ENCODE measurements at regions not wholly inside any gene's neighbourhood (a gene's known extent, or its start where the extent isn't known, plus 50 kb on each side); places are given as distances from the start of the nearest gene placed in this dataset.

GRCh38 chr1:47576758-47577115, 138.9 kb downstream of the FOXD2 start:
- Histone ChIP-seq H3K9me3 (ENCODE audit: control insufficient read depth in 1 of 2, low read length in 2 of 2) (no peaks in the 10 kb centered on the region), H3K27ac (ENCODE audit: low read depth, low read length) (no peak overlapping the region), H3K4me3 (ENCODE audit: low read length in 2 of 2) (no peak overlapping the region), H3K36me3 (ENCODE audit: insufficient read depth, low read length) (no peaks in the 10 kb centered on the region), H3K27me3 (ENCODE audit: insufficient read depth, low read length) (peaks cover 7% of the 10 kb centered on the region), H3K4me1 (ENCODE audit: insufficient read depth, low read length) (no peaks in the 10 kb centered on the region)
- Mint-ChIP-seq H3K9me3 (peaks cover 0 to 3% (median 0%) of the 10 kb centered on the region in 8 donors), H3K27ac (no peak overlapping the region), H3K27me3 (peaks cover 16 to 39% of the 10 kb centered on the region in 2 donors), H3K4me1 (no peaks in the 10 kb centered on the region), H3K36me3 (no peaks in the 10 kb centered on the region), H3K4me3 (no peak overlapping the region)
- ChIA-PET POLR2A (ENCODE audit: partially characterized antibody) (no interaction called here), CTCF (ENCODE audit: partially characterized antibody) (no interaction called here)
- no peak for DNase-seq
- intact Hi-C loops (cut with micrococcal nuclease) = no loop called here

GRCh38 chr1:47577303-47578025, 139.6 kb downstream of the FOXD2 start:
- CTCF ChIA-PET (ENCODE audit: partially characterized antibody) = no interaction called here
- POLR2A ChIA-PET (ENCODE audit: partially characterized antibody) = no interaction called here
- intact Hi-C loops (cut with micrococcal nuclease) = no loop called here
- Histone ChIP-seq H3K9me3 (ENCODE audit: control insufficient read depth in 1 of 2, low read length in 2 of 2) (no peaks in the 10 kb centered on the region), H3K27me3 (ENCODE audit: insufficient read depth, low read length) (peaks cover 7% of the 10 kb centered on the region), H3K4me3 (ENCODE audit: low read length in 2 of 2) (no peak overlapping the region), H3K4me1 (ENCODE audit: insufficient read depth, low read length) (no peaks in the 10 kb centered on the region), H3K27ac (ENCODE audit: low read depth, low read length) (no peak overlapping the region), H3K36me3 (ENCODE audit: insufficient read depth, low read length) (no peaks in the 10 kb centered on the region)
- H3K9me3 Mint-ChIP-seq = peaks cover 0 to 3% (median 0%) of the 10 kb centered on the region in 8 donors
- peaks cover 12 to 39% of the 10 kb centered on the region in 2 donors for H3K27me3 Mint-ChIP-seq
- H3K27ac Mint-ChIP-seq = no peak overlapping the region
- no peak overlapping the region for H3K4me3 Mint-ChIP-seq
- no peaks in the 10 kb centered on the region for H3K36me3 Mint-ChIP-seq
- no peak for DNase-seq
- H3K4me1 Mint-ChIP-seq = no peaks in the 10 kb centered on the region

- peaks cover 7% of the 10 kb centered on the region for H3K27me3 ChIP-seq (ENCODE audit: insufficient read depth, low read length)
- no peak for DNase-seq
- Mint-ChIP-seq H3K4me1 (no peaks in the 10 kb centered on the region), H3K4me3 (no peak overlapping the region), H3K9me3 (peaks cover 0 to 3% (median 0%) of the 10 kb centered on the region in 8 donors), H3K27me3 (peaks cover 12 to 39% of the 10 kb centered on the region in 2 donors), H3K27ac (no peak overlapping the region), H3K36me3 (no peaks in the 10 kb centered on the region)
- H3K4me1 ChIP-seq (ENCODE audit: insufficient read depth, low read length) = no peaks in the 10 kb centered on the region
- H3K27ac ChIP-seq (ENCODE audit: low read depth, low read length) = no peak overlapping the region
- H3K4me3 ChIP-seq (ENCODE audit: low read length in 2 of 2) = no peak overlapping the region
- POLR2A ChIA-PET (ENCODE audit: partially characterized antibody) = no interaction called here
- CTCF ChIA-PET (ENCODE audit: partially characterized antibody) = no interaction called here
- intact Hi-C loops (cut with micrococcal nuclease) = no loop called here
- no peaks in the 10 kb centered on the region for H3K9me3 ChIP-seq (ENCODE audit: control insufficient read depth in 1 of 2, low read length in 2 of 2)
- H3K36me3 ChIP-seq (ENCODE audit: insufficient read depth, low read length) = no peaks in the 10 kb centered on the region
These were observed 140.3 kb downstream of the FOXD2 start for GRCh38 chr1:47578026-47578720.

- no peak overlapping the region for H3K27ac Mint-ChIP-seq
These were observed 141.0 kb downstream of the FOXD2 start for GRCh38 chr1:47578721-47579419.

GRCh38 chr1:47579809-47580208, 142.0 kb downstream of the FOXD2 start:
- POLR2A ChIA-PET (ENCODE audit: partially characterized antibody) = no interaction called here
- H3K4me1 ChIP-seq (ENCODE audit: insufficient read depth, low read length) = no peaks in the 10 kb centered on the region
- H3K27me3 ChIP-seq (ENCODE audit: insufficient read depth, low read length) = peaks cover 7% of the 10 kb centered on the region
- Mint-ChIP-seq H3K36me3 (no peaks in the 10 kb centered on the region), H3K4me1 (no peaks in the 10 kb centered on the region), H3K27me3 (peaks cover 13 to 32% of the 10 kb centered on the region in 2 donors), H3K4me3 (no peak overlapping the region), H3K27ac (no peak overlapping the region), H3K9me3 (peaks cover 0 to 3% (median 0%) of the 10 kb centered on the region in 8 donors)
- CTCF ChIA-PET (ENCODE audit: partially characterized antibody) = no interaction called here
- intact Hi-C loops (cut with micrococcal nuclease) = no loop called here
- DNase-seq = no peak
- H3K36me3 ChIP-seq (ENCODE audit: insufficient read depth, low read length) = no peaks in the 10 kb centered on the region
- H3K9me3 ChIP-seq (ENCODE audit: control insufficient read depth in 1 of 2, low read length in 2 of 2) = no peaks in the 10 kb centered on the region
- H3K4me3 ChIP-seq (ENCODE audit: low read length in 2 of 2) = no peak overlapping the region
- no peak overlapping the region for H3K27ac ChIP-seq (ENCODE audit: low read depth, low read length)

More at GRCh38 chr1:47578721-47579419, 141.0 kb downstream of the FOXD2 start:
- Mint-ChIP-seq H3K4me1 (no peaks in the 10 kb centered on the region), H3K27me3 (peaks cover 11 to 35% of the 10 kb centered on the region in 2 donors), H3K36me3 (no peaks in the 10 kb centered on the region), H3K9me3 (peaks cover 0 to 3% (median 0%) of the 10 kb centered on the region in 8 donors), H3K4me3 (no peak overlapping the region)
- Histone ChIP-seq H3K36me3 (ENCODE audit: insufficient read depth, low read length) (no peaks in the 10 kb centered on the region), H3K9me3 (ENCODE audit: control insufficient read depth in 1 of 2, low read length in 2 of 2) (no peaks in the 10 kb centered on the region), H3K27me3 (ENCODE audit: insufficient read depth, low read length) (peaks cover 7% of the 10 kb centered on the region), H3K4me1 (ENCODE audit: insufficient read depth, low read length) (no peaks in the 10 kb centered on the region), H3K4me3 (ENCODE audit: low read length in 2 of 2) (no peak overlapping the region), H3K27ac (ENCODE audit: low read depth, low read length) (no peak overlapping the region)
- DNase-seq = no peak
- intact Hi-C loops (cut with micrococcal nuclease) = no loop called here
- ChIA-PET POLR2A (ENCODE audit: partially characterized antibody) (no interaction called here), CTCF (ENCODE audit: partially characterized antibody) (no interaction called here)

GRCh38 chr1:47580451-47580995, 142.7 kb downstream of the FOXD2 start:
- H3K27ac Mint-ChIP-seq = no peak overlapping the region
- CTCF ChIA-PET (ENCODE audit: partially characterized antibody) = no interaction called here
- intact Hi-C loops (cut with micrococcal nuclease) = no loop called here
- POLR2A ChIA-PET (ENCODE audit: partially characterized antibody) = no interaction called here
- H3K27me3 Mint-ChIP-seq = peaks cover 13 to 34% of the 10 kb centered on the region in 2 donors
- peaks cover 7% of the 10 kb centered on the region for H3K27me3 ChIP-seq (ENCODE audit: insufficient read depth, low read length)
- H3K9me3 Mint-ChIP-seq = peaks cover 0 to under 1% (median 0%) of the 10 kb centered on the region in 8 donors
- no peak overlapping the region for H3K27ac ChIP-seq (ENCODE audit: low read depth, low read length)
- no peaks in the 10 kb centered on the region for H3K4me1 Mint-ChIP-seq
- H3K4me3 ChIP-seq (ENCODE audit: low read length in 2 of 2) = no peak overlapping the region
- H3K9me3 ChIP-seq (ENCODE audit: control insufficient read depth in 1 of 2, low read length in 2 of 2) = no peaks in the 10 kb centered on the region
- no peaks in the 10 kb centered on the region for H3K36me3 ChIP-seq (ENCODE audit: insufficient read depth, low read length)
- H3K4me1 ChIP-seq (ENCODE audit: insufficient read depth, low read length) = no peaks in the 10 kb centered on the region
- no peak overlapping the region for H3K4me3 Mint-ChIP-seq
- no peaks in the 10 kb centered on the region for H3K36me3 Mint-ChIP-seq
- no peak for DNase-seq

GRCh38 chr1:47582891-47583608, 145.2 kb downstream of the FOXD2 start:
- Mint-ChIP-seq H3K9me3 (no peaks in the 10 kb centered on the region), H3K4me1 (no peaks in the 10 kb centered on the region), H3K27ac (no peak overlapping the region), H3K36me3 (no peaks in the 10 kb centered on the region), H3K27me3 (peaks cover 16 to 33% of the 10 kb centered on the region in 2 donors), H3K4me3 (no peak overlapping the region)
- no peaks in the 10 kb centered on the region for H3K36me3 ChIP-seq (ENCODE audit: insufficient read depth, low read length)
- H3K9me3 ChIP-seq (ENCODE audit: control insufficient read depth in 1 of 2, low read length in 2 of 2) = no peaks in the 10 kb centered on the region
- H3K27ac ChIP-seq (ENCODE audit: low read depth, low read length) = no peak overlapping the region
- intact Hi-C loops (cut with micrococcal nuclease) = no loop called here
- no peaks in the 10 kb centered on the region for H3K4me1 ChIP-seq (ENCODE audit: insufficient read depth, low read length)
- no peak overlapping the region for H3K4me3 ChIP-seq (ENCODE audit: low read length in 2 of 2)
- no peaks in the 10 kb centered on the region for H3K27me3 ChIP-seq (ENCODE audit: insufficient read depth, low read length)
- ChIA-PET CTCF (ENCODE audit: partially characterized antibody) (no interaction called here), POLR2A (ENCODE audit: partially characterized antibody) (no interaction called here)
- no peak for DNase-seq

Data from CD4-positive, alpha-beta memory T cell (primary cell).